IPS-18c (cell line): ENCODE measurements at regions not wholly inside any gene's neighbourhood (a gene's known extent, or its start where the extent isn't known, plus 50 kb on each side); places are given as distances from the start of the nearest gene placed in this dataset.
"Not testable (repeated sequence)": the region's sequence is repeated elsewhere in the genome, so short reads cannot be mapped to it uniquely, and the experiment has no call there.

Experiments used
- H3K4me3 ChIP-seq: 2 replicates; pipeline ENCODE4 v1.7.0; 2013; ENCODE audit warnings: low read depth, mild to moderate bottlenecking, low read length, moderate library complexity; ENCODE audit not compliant: insufficient read depth
- H3K9me3 ChIP-seq: one replicate; pipeline ENCODE4 v1.6.1; 2013; ENCODE audit warnings: mild to moderate bottlenecking, low read length, moderate library complexity; ENCODE audit not compliant: control insufficient read depth, insufficient read depth

GRCh38 chr3:82461049-82461889, 699.8 kb upstream of the GBE1 start:
- H3K9me3 ChIP-seq = no peaks in the 10 kb centered on the region
- H3K4me3 ChIP-seq = no peak overlapping the region

GRCh38 chr3:82448320-82448719, 686.9 kb upstream of the GBE1 start:
- Histone ChIP-seq H3K9me3 (peaks cover 6% of the 10 kb centered on the region), H3K4me3 (no peak overlapping the region)

GRCh38 chr3:82428821-82429220, 667.4 kb upstream of the GBE1 start:
- H3K9me3 ChIP-seq = not testable (repeated sequence)

GRCh38 chr3:82424031-82424339, 662.5 kb upstream of the GBE1 start:
- H3K9me3 ChIP-seq = no peaks in the 10 kb centered on the region
- no peak overlapping the region for H3K4me3 ChIP-seq

More at GRCh38 chr3:82428821-82429220, 667.4 kb upstream of the GBE1 start:
- not testable (repeated sequence) for H3K4me3 ChIP-seq

GRCh38 chr3:82423268-82424030, 662.0 kb upstream of the GBE1 start:
- Histone ChIP-seq H3K4me3 (no peak overlapping the region), H3K9me3 (no peaks in the 10 kb centered on the region)

- Histone ChIP-seq H3K4me3 (no peak overlapping the region), H3K9me3 (no peaks in the 10 kb centered on the region)
Measured at GRCh38 chr3:82416830-82417229, 655.4 kb upstream of the GBE1 start.

GRCh38 chr3:82416349-82416748, 654.9 kb upstream of the GBE1 start:
- Histone ChIP-seq H3K4me3 (no peak overlapping the region), H3K9me3 (no peaks in the 10 kb centered on the region)

- Histone ChIP-seq H3K9me3 (no peaks in the 10 kb centered on the region), H3K4me3 (no peak overlapping the region)
Measured at GRCh38 chr3:82413171-82413570, 651.7 kb upstream of the GBE1 start.

GRCh38 chr3:82410366-82410765, 648.9 kb upstream of the GBE1 start:
- H3K4me3 ChIP-seq = no peak overlapping the region
- H3K9me3 ChIP-seq = no peaks in the 10 kb centered on the region

- Histone ChIP-seq H3K4me3 (no peak overlapping the region), H3K9me3 (no peaks in the 10 kb centered on the region)
Measured at GRCh38 chr3:82409842-82410241, 648.4 kb upstream of the GBE1 start.

- H3K4me3 ChIP-seq = no peak overlapping the region
- no peaks in the 10 kb centered on the region for H3K9me3 ChIP-seq
Measured at GRCh38 chr3:82392203-82392775, 630.8 kb upstream of the GBE1 start.

GRCh38 chr3:82390868-82391267, 629.4 kb upstream of the GBE1 start:
- Histone ChIP-seq H3K9me3 (no peaks in the 10 kb centered on the region), H3K4me3 (no peak overlapping the region)

- no peak overlapping the region for H3K4me3 ChIP-seq
- no peaks in the 10 kb centered on the region for H3K9me3 ChIP-seq
Measured at GRCh38 chr3:82386647-82387046, 625.2 kb upstream of the GBE1 start.

GRCh38 chr3:82384181-82384580, 622.7 kb upstream of the GBE1 start:
- Histone ChIP-seq H3K9me3 (peaks cover 2% of the 10 kb centered on the region), H3K4me3 (no peak overlapping the region)

- Histone ChIP-seq H3K4me3 (no peak overlapping the region), H3K9me3 (peaks cover 6% of the 10 kb centered on the region)
Measured at GRCh38 chr3:82382831-82383230, 621.4 kb upstream of the GBE1 start.

- H3K9me3 ChIP-seq = peaks cover 19% of the 10 kb centered on the region
Measured at GRCh38 chr3:82378392-82378791, 616.9 kb upstream of the GBE1 start.

GRCh38 chr3:82376883-82377282, 615.4 kb upstream of the GBE1 start:
- Histone ChIP-seq H3K4me3 (no peak overlapping the region), H3K9me3 (peaks cover 21% of the 10 kb centered on the region)

More at GRCh38 chr3:82378392-82378791, 616.9 kb upstream of the GBE1 start:
- no peak overlapping the region for H3K4me3 ChIP-seq

- H3K9me3 ChIP-seq = peaks cover 19% of the 10 kb centered on the region
- not testable (repeated sequence) for H3K4me3 ChIP-seq
Measured at GRCh38 chr3:82373833-82374232, 612.4 kb upstream of the GBE1 start.
